GM23338 (cell line): ENCODE measurements at regions not wholly inside any gene's neighbourhood (a gene's known extent, or its start where the extent isn't known, plus 50 kb on each side); places are given as distances from the start of the nearest gene placed in this dataset.

Experiments used
- ATAC-seq: fragments of 200-7000 bp; cut with Tn5 transposase; 3 replicates; pipeline ENCODE4 v1.9.1; 2020
- DNase-seq: peaks from one replicate; pipeline ENCODE4 v3.0.0-alpha.2; 2015; ENCODE audit warnings: low spot score
- H2AFZ ChIP-seq: fragments of 200-600 bp; sonication (generic); 2 replicates; pipeline ENCODE4 v1.8.0; 2016; ENCODE audit warnings: antibody characterized with exemption, mild to moderate bottlenecking, moderate library complexity
- H3F3A ChIP-seq: fragments of 200-600 bp; sonication (generic); replicated peaks from 2 replicates; pipeline ENCODE4 v1.8.0; 2017; ENCODE audit warnings: antibody characterized with exemption, mixed run types, low read depth
- H3K27ac ChIP-seq: fragments of 200-600 bp; sonication (generic); 2 replicates; pipeline ENCODE4 v1.6.1; 2016; ENCODE audit warnings: low read depth
- H3K27me3 ChIP-seq: fragments of 200-600 bp; sonication (generic); 2 replicates; pipeline ENCODE4 v1.8.0; 2016; ENCODE audit warnings: mild to moderate bottlenecking, mixed run types, moderate library complexity; ENCODE audit not compliant: insufficient read depth
- H3K36me3 ChIP-seq: fragments of 200-600 bp; sonication (generic); 2 replicates; pipeline ENCODE4 v1.8.0; 2016; ENCODE audit warnings: mild to moderate bottlenecking; ENCODE audit not compliant: insufficient read depth
- H3K4me1 ChIP-seq: fragments of 200-600 bp; sonication (generic); 2 replicates; pipeline ENCODE4 v1.8.0; 2016; ENCODE audit warnings: mild to moderate bottlenecking, moderate library complexity; ENCODE audit not compliant: insufficient read depth
- H3K4me2 ChIP-seq: fragments of 200-600 bp; sonication (generic); 2 replicates; pipeline ENCODE4 v1.7.1; 2017; ENCODE audit warnings: mixed run types
- H3K4me3 ChIP-seq: fragments of 200-600 bp; sonication (generic); 2 replicates; pipeline ENCODE4 v1.6.1; 2016; ENCODE audit warnings: mixed run types
- H3K79me2 ChIP-seq: fragments of 200-600 bp; sonication (generic); replicated peaks from 2 replicates; pipeline ENCODE4 v1.8.0; 2017; ENCODE audit warnings: mild to moderate bottlenecking; ENCODE audit not compliant: insufficient read depth
- H3K9me2 ChIP-seq: fragments of 200-600 bp; sonication (generic); 2 replicates; pipeline ENCODE4 v1.8.0; 2017; ENCODE audit not compliant: insufficient read depth
- H4K20me1 ChIP-seq: fragments of 200-600 bp; sonication (generic); replicated peaks from 2 replicates; pipeline ENCODE4 v1.8.0; 2017; ENCODE audit warnings: mild to moderate bottlenecking; ENCODE audit not compliant: insufficient read depth
- H3K27ac Mint-ChIP-seq: 2 replicates; pipeline ENCODE4 v1.8.0; 2020; ENCODE audit warnings: inconsistent platforms, mild to moderate bottlenecking, moderate library complexity, mixed read lengths
- H3K27me3 Mint-ChIP-seq: 3 replicates; pipeline ENCODE4 v1.8.0; 2022; ENCODE audit warnings: low read depth, mild to moderate bottlenecking, moderate library complexity, mixed read lengths, inconsistent platforms; ENCODE audit not compliant: insufficient read depth, poor library complexity
- H3K36me3 Mint-ChIP-seq: 3 replicates; pipeline ENCODE4 v1.8.0; 2021; ENCODE audit warnings: low read depth, mild to moderate bottlenecking, inconsistent platforms, moderate library complexity, mixed read lengths
- H3K4me1 Mint-ChIP-seq: 3 replicates; pipeline ENCODE4 v1.8.0; 2020; ENCODE audit warnings: mild to moderate bottlenecking, inconsistent platforms, mixed read lengths
- H3K4me3 Mint-ChIP-seq: 3 replicates; pipeline ENCODE4 v1.8.0; 2021; ENCODE audit warnings: moderate library complexity, mild to moderate bottlenecking, inconsistent platforms, mixed read lengths
- H3K9me3 Mint-ChIP-seq: 3 replicates; pipeline ENCODE4 v1.8.0; 2020; ENCODE audit warnings: moderate library complexity, mild to moderate bottlenecking, inconsistent platforms, mixed read lengths
- CREB1 ChIP-seq: fragments of 250-450 bp; sonication (Bioruptor Pico); IDR thresholded peaks from 2 replicates; pipeline ENCODE4 v1.5.0; 2020; ENCODE audit warnings: low read depth, mild to moderate bottlenecking, moderate library complexity
- CTCF ChIP-seq, 2 experiments: fragments of 200-600 bp in 1 of 2; sonication (generic) in 1 of 2; conservative IDR thresholded peaks; 2 replicates each; pipeline versions ENCODE4 v1.5.1 to v1.6.1; 2016 to 2017; ENCODE audit warnings: antibody characterized with exemption in 2 of 2, low read depth in 2 of 2, mild to moderate bottlenecking in 2 of 2, moderate library complexity in 1 of 2
- ETS1 ChIP-seq: IDR thresholded peaks from 2 replicates; pipeline ENCODE4 v1.6.1; 2016; ENCODE audit warnings: antibody characterized with exemption
- EZH2 ChIP-seq: fragments of 200-600 bp; sonication (generic); IDR thresholded peaks from one replicate; pipeline ENCODE4 v1.8.0; 2017; ENCODE audit warnings: antibody characterized with exemption, mild to moderate bottlenecking, low read depth; ENCODE audit not compliant: unreplicated experiment
- NANOG ChIP-seq: IDR thresholded peaks from 2 replicates; pipeline ENCODE4 v1.6.1; 2016; ENCODE audit warnings: antibody characterized with exemption, borderline replicate concordance
- REST ChIP-seq: IDR thresholded peaks from one replicate; pipeline ENCODE4 v1.6.1; 2018; ENCODE audit warnings: antibody characterized with exemption; ENCODE audit not compliant: unreplicated experiment
- ZNF114 ChIP-seq: fragments of 250-450 bp; sonication (Bioruptor Pico); IDR thresholded peaks from 2 replicates; pipeline ENCODE4 v1.5.0; 2020; ENCODE audit warnings: mild to moderate bottlenecking, moderate library complexity

- TF ChIP-seq REST = no peak
- TF ChIP-seq CTCF (conservative IDR thresholded peaks at IDR 0.05; ENCODE audit: low read depth in 2 of 2) = no peak
- no peak for TF ChIP-seq ETS1
- TF ChIP-seq NANOG = no peak
- no peak for TF ChIP-seq EZH2
- TF ChIP-seq CREB1 = no peak
Observed at GRCh38 chr3:78087134-78087533, 1047.2 kb downstream of the ROBO2 start (continued).

GRCh38 chr3:78088006-78088405 is 1048.1 kb downstream of the ROBO2 start:
- Histone ChIP-seq H4K20me1 (no peaks in the 10 kb centered on the region), H2AFZ (no peak overlapping the region), H3K4me3 (no peak overlapping the region), H3F3A (no peaks in the 10 kb centered on the region), H3K9me2 (peaks cover 10% of the 10 kb centered on the region; the same call in 1 of the 2 replicates), H3K27ac (no peak overlapping the region), H3K4me1 (no peaks in the 10 kb centered on the region), H3K4me2 (no peak overlapping the region), H3K27me3 (no peaks in the 10 kb centered on the region), H3K79me2 (no peaks in the 10 kb centered on the region), H3K36me3 (no peaks in the 10 kb centered on the region)
- TF ChIP-seq ZNF114 (no peak), REST (no peak)
- no peak for DNase-seq
- no peaks in the 10 kb centered on the region for H3K27me3 Mint-ChIP-seq
- H3K27ac Mint-ChIP-seq = no peak overlapping the region
- ATAC-seq = no peak
- no peaks in the 10 kb centered on the region for H3K4me1 Mint-ChIP-seq
- no peak overlapping the region for H3K4me3 Mint-ChIP-seq
- peaks cover 2% of the 10 kb centered on the region; the same call in 1 of the 3 replicates for H3K36me3 Mint-ChIP-seq
- peaks cover 6% of the 10 kb centered on the region for H3K9me3 Mint-ChIP-seq
